Ovary (tissue), 7 donors: ENCODE measurements at regions not wholly inside any gene's neighbourhood (a gene's known extent, or its start where the extent isn't known, plus 50 kb on each side); places are given as distances from the start of the nearest gene placed in this dataset.

Experiments used
- DNase-seq, 5 donors: peaks; one replicate each; pipeline ENCODE4 v3.0.0-alpha.2; 2019 to 2020
- H3K27ac ChIP-seq, 2 donors: fragments of 200-600 bp; one replicate each; pipeline versions ENCODE4 v1.5.1 to v1.8.0; 2019 to 2022
- H3K27me3 ChIP-seq: fragments of 200-600 bp; one replicate; pipeline ENCODE4 v1.8.0; 2022
- H3K36me3 ChIP-seq: fragments of 200-600 bp; sonication (generic); one replicate; pipeline ENCODE4 v1.5.1; 2019
- H3K4me1 ChIP-seq: one replicate; pipeline ENCODE4 v1.8.1; 2013; ENCODE audit warnings: mild to moderate bottlenecking, moderate library complexity; ENCODE audit not compliant: insufficient read depth
- H3K4me3 ChIP-seq: fragments of 200-600 bp; sonication (generic); one replicate; pipeline ENCODE4 v1.5.1; 2017
- H3K9me3 ChIP-seq, 2 donors: fragments of 200-600 bp in 1 of 2; sonication (generic) in 1 of 2; one replicate each; pipeline versions ENCODE4 v1.5.1 to v1.8.1; 2013 to 2019; ENCODE audit warnings: mild to moderate bottlenecking in 1 of 2, moderate library complexity in 1 of 2
- EP300 ChIP-seq: sonication (generic); formaldehyde crosslinking; IDR thresholded peaks from one replicate; pipeline ENCODE4 v1.6.1; 2017; ENCODE audit warnings: antibody characterized with exemption
- POLR2A ChIP-seq: fragments of 450-650 bp; IDR thresholded peaks from one replicate; pipeline ENCODE4 v1.6.1; 2017; ENCODE audit warnings: antibody characterized with exemption, mild to moderate bottlenecking, moderate library complexity
- WGBS, 3 donors: extraction: QIAGEN DNeasy Blood & Tissue Kit in 1 of 3; methylation state at CpG; one replicate each; pipeline versions ENCODE4 v1.1.5 to v1.1.7; 2013 to 2017; 5-methylcytosine and 5-hydroxymethylcytosine counted together
- intact Hi-C, 4 donors: fragments of 100-400 bp; cut with DNase I; formaldehyde crosslinking; loops; one replicate each; pipeline versions ENCODE4 v1.11.0 to v1.15.1; 2022 to 2023
- TF ChIP-seq, protein P1 (sequence below), 3 donors: fragments of 450-650 bp in 2 of 3; fragments of 200-600 bp in 1 of 3; IDR thresholded peaks; one replicate each; pipeline versions ENCODE4 v1.5.1 to v1.8.0; 2016 to 2022; ENCODE audit warnings: antibody characterized with exemption in 3 of 3, mild to moderate bottlenecking in 1 of 3
- donor health status: DM: no; HTN: no; CAD: no; lungs with moderate emphysema.
- donor health status: DM: no; HTN: no; CAD: no.
- donor health status: Bipolar disorder and iron deficiency.
- donor health status: DM: no; HTN: no; CAD: no.
- donor health status: DM: yes; HTN: yes; CAD: no.

DNA sequence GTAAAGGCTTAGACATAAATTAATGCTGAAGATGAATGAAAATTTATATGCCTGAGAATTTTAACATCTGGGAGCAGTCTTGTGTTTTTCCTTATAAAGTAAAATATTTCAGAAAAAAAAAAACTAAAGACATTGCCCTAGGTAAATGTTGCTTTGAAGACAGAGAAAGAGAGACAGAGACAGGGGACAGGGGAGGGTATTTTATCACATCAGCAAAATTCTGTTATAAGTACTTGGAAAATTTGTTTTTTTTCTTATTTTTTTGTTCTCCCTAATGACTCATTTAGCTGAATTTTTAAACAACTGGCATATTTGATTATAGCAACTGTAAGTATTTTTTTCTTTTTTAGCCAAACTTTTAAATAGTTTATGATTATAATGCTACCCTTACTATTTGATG, 1540.6 kb upstream of the GBE1 start:
- TF ChIP-seq POLR2A: no peak
- TF ChIP-seq, protein P1, sequence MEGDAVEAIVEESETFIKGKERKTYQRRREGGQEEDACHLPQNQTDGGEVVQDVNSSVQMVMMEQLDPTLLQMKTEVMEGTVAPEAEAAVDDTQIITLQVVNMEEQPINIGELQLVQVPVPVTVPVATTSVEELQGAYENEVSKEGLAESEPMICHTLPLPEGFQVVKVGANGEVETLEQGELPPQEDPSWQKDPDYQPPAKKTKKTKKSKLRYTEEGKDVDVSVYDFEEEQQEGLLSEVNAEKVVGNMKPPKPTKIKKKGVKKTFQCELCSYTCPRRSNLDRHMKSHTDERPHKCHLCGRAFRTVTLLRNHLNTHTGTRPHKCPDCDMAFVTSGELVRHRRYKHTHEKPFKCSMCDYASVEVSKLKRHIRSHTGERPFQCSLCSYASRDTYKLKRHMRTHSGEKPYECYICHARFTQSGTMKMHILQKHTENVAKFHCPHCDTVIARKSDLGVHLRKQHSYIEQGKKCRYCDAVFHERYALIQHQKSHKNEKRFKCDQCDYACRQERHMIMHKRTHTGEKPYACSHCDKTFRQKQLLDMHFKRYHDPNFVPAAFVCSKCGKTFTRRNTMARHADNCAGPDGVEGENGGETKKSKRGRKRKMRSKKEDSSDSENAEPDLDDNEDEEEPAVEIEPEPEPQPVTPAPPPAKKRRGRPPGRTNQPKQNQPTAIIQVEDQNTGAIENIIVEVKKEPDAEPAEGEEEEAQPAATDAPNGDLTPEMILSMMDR (IDR thresholded peaks at IDR 0.05): no peak
- no peak for TF ChIP-seq EP300
- Histone ChIP-seq H3K4me3 (no peak overlapping the region), H3K9me3 (no peaks in the 10 kb centered on the region), H3K27me3 (no peaks in the 10 kb centered on the region), H3K36me3 (no peaks in the 10 kb centered on the region), H3K27ac (no peak overlapping the region), H3K4me1 (no peaks in the 10 kb centered on the region)
- DNase-seq: no peak
- intact Hi-C loops: no loop called here

DNA sequence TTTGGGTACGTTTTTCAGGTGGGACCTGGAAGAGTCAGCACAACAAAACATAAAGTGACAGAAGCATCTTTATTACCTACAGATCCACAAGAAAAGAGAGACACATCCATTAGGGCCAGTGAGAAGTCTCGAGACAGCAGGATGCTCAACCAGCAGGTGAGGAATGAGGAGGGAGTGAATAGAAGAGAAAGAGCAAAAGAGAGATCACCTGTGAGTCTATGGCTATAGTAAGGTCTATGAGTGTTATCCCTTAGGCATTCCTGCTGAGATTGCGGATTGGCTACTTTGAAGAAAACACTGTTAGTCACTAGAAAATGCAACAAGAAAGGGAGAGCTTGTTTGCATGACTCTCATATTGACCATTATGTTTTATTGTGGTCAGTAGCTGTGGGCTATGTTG, 1556.2 kb upstream of the GBE1 start:
- no peaks in the 10 kb centered on the region for H3K27me3 ChIP-seq
- intact Hi-C loops: no loop called here
- H3K4me1 ChIP-seq: no peaks in the 10 kb centered on the region
- H3K27ac ChIP-seq: no peak overlapping the region
- WGBS, 3 donors: 80 to 90% (median 81%) methylated on average over 3 of the region's 3 CpGs
- H3K4me3 ChIP-seq: no peak overlapping the region
- H3K9me3 ChIP-seq: peaks cover 0 to 4% of the 10 kb centered on the region in 2 donors
- no peaks in the 10 kb centered on the region for H3K36me3 ChIP-seq
- TF ChIP-seq EP300 (no peak), POLR2A (no peak)
- TF ChIP-seq, protein P1 (IDR thresholded peaks at IDR 0.05): no peak
- no peak for DNase-seq

DNA sequence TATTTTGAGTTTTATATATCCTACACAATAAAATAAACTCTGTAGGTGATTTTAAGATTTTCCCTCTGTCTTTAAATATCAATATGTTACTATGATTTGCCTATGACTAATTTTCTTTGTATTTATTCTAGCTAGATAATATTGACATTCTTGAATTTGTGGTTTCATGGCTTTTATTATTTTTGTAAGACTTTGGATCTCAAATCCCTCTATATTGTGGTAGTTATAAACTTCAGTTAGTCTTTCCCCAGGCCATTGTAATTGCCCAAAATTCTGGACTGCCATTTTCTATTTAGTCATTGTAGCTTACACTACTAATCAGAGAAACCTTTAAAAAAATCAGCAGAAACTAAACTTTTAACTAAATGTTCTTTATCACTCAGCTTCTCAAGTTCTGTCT, 1559.3 kb upstream of the GBE1 start:
- Histone ChIP-seq H3K36me3 (no peaks in the 10 kb centered on the region), H3K4me1 (no peaks in the 10 kb centered on the region), H3K4me3 (no peak overlapping the region), H3K27ac (no peak overlapping the region), H3K9me3 (peaks cover 0 to 4% of the 10 kb centered on the region in 2 donors), H3K27me3 (no peaks in the 10 kb centered on the region)
- DNase-seq: no peak
- TF ChIP-seq, protein P1 (IDR thresholded peaks at IDR 0.05): no peak
- TF ChIP-seq POLR2A: no peak
- no peak for TF ChIP-seq EP300
- intact Hi-C loops: no loop called here

DNA sequence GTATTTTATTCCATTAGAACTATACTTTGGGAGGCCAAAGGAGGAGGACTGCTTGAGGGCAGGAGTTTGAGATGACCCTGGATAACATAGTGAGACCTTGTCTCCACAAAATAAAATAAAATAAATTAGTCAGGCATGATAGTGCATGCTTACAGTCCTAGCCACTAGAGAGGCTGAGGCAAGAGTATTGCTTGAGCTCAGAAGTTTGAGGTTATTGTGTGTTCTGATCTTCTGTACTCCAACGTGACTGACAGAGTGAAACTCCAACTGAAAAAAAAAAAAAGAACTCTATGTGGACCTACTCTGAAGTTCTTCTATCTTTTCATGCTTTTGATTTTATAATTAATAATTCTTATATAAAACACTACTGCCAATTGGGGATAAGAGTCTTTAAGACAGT, 1560.0 kb upstream of the GBE1 start:
- 5 to 36% (median 19%) methylated on average over 1 of the region's 1 CpG for WGBS, 3 donors
- Histone ChIP-seq H3K27me3 (no peaks in the 10 kb centered on the region), H3K36me3 (no peaks in the 10 kb centered on the region), H3K4me3 (no peak overlapping the region), H3K9me3 (peaks cover 0 to 4% of the 10 kb centered on the region in 2 donors), H3K27ac (no peak overlapping the region), H3K4me1 (no peaks in the 10 kb centered on the region)
- TF ChIP-seq EP300 (no peak), POLR2A (no peak)
- TF ChIP-seq, protein P1 (IDR thresholded peaks at IDR 0.05): no peak
- no peak for DNase-seq
- intact Hi-C loops: no loop called here

DNA sequence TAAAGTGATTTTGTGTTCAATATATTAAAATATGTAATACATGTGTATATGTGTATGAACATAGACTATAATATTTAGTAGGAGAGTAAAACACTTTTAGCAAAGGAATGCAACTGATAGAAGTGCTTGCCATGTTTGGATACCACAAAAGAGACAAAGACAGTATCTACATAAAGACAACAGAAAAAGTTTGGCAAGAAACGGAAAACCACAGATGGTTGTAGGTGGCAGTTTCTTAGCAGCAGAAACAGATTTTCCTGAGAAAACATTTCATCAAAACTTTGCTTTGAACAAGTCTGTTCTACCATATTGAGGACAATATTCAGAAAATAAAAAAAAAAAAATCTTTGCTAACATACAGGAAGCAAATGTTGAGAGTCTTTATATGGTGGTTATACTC, 1560.4 kb upstream of the GBE1 start:
- Histone ChIP-seq H3K9me3 (peaks cover 0 to 4% of the 10 kb centered on the region in 2 donors), H3K4me1 (no peaks in the 10 kb centered on the region), H3K4me3 (no peak overlapping the region), H3K27me3 (no peaks in the 10 kb centered on the region), H3K36me3 (no peaks in the 10 kb centered on the region), H3K27ac (no peak overlapping the region)
- intact Hi-C loops: no loop called here
- 10 to 27% (median 10%) methylated on average over 1 of the region's 1 CpG for WGBS, 3 donors
- TF ChIP-seq POLR2A (no peak), EP300 (no peak)
- TF ChIP-seq, protein P1 (IDR thresholded peaks at IDR 0.05): no peak
- DNase-seq: no peak
